HUES48 (cell line): ENCODE measurements at regions not wholly inside any gene's neighbourhood (a gene's known extent, or its start where the extent isn't known, plus 50 kb on each side); places are given as distances from the start of the nearest gene placed in this dataset.

Experiments used
- H3K27ac ChIP-seq: one replicate; pipeline ENCODE4 v1.7.0; 2013; ENCODE audit warnings: low read depth, low read length, inconsistent platforms
- H3K27me3 ChIP-seq: 2 replicates; pipeline ENCODE4 v1.6.1; 2013; ENCODE audit warnings: mild to moderate bottlenecking, low read length; ENCODE audit not compliant: control insufficient read depth, insufficient read depth
- H3K36me3 ChIP-seq: 2 replicates; pipeline ENCODE4 v1.6.1; 2013; ENCODE audit warnings: low read length; ENCODE audit not compliant: control insufficient read depth, insufficient read depth
- H3K4me1 ChIP-seq: 2 replicates; pipeline ENCODE4 v1.6.1; 2013; ENCODE audit warnings: mild to moderate bottlenecking, low read length; ENCODE audit not compliant: control insufficient read depth, insufficient read depth
- H3K4me3 ChIP-seq: 2 replicates; pipeline ENCODE4 v1.5.1; 2013; ENCODE audit warnings: mild to moderate bottlenecking, low read depth, low read length
- H3K9ac ChIP-seq: 2 replicates; pipeline ENCODE4 v1.6.1; 2013; ENCODE audit warnings: mild to moderate bottlenecking, low read depth, low read length, moderate library complexity
- H3K9me3 ChIP-seq: 2 replicates; pipeline ENCODE4 v1.6.1; 2013; ENCODE audit warnings: low read length; ENCODE audit not compliant: control insufficient read depth, insufficient read depth

DNA sequence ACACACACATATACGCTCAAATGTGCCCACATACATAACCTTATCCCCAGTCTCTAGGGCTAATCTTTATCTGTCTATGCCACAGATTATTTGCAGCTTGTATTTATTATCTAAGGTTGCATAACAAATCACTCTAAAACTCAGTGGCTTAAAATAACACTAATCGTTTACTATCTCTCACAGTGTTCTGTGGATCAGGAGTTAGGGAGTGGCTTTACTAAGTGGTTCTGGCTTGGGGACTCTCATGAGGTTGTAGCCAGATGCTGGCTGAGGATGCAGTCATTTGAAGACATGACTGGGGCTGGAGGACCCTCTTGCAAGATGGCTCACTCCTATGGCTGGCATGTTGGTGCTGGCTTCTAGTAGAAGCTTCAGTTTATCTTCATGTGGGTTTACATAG is 68.5 kb upstream of the LNX1 start:
- Histone ChIP-seq H3K27ac (no peak overlapping the region), H3K36me3 (no peaks in the 10 kb centered on the region), H3K9me3 (no peaks in the 10 kb centered on the region), H3K4me1 (no peaks in the 10 kb centered on the region), H3K27me3 (no peaks in the 10 kb centered on the region), H3K9ac (no peak overlapping the region), H3K4me3 (no peak overlapping the region)

DNA sequence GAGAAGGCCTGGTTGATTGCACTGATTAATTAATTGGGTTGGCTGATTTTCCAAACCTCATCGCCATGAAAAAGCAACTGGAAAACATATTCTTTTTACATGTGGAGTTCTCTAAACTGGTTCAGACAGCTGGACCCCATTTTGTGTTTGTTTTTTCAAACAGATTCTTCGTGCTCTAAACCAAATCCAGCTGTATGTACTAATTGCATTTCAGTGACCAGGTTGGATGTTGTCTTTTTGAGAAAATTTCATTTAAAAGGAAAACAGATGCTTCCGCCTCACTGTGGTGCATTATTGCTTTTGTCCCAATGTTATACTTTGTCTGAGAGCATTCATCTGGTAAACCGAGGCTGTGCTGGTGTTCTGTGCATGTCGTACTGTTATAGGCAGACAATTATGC is 67.8 kb upstream of the LNX1 start:
- Histone ChIP-seq H3K4me3 (no peak overlapping the region), H3K27ac (no peak overlapping the region), H3K27me3 (no peaks in the 10 kb centered on the region), H3K9ac (no peak overlapping the region), H3K4me1 (no peaks in the 10 kb centered on the region), H3K36me3 (no peaks in the 10 kb centered on the region), H3K9me3 (no peaks in the 10 kb centered on the region)

DNA sequence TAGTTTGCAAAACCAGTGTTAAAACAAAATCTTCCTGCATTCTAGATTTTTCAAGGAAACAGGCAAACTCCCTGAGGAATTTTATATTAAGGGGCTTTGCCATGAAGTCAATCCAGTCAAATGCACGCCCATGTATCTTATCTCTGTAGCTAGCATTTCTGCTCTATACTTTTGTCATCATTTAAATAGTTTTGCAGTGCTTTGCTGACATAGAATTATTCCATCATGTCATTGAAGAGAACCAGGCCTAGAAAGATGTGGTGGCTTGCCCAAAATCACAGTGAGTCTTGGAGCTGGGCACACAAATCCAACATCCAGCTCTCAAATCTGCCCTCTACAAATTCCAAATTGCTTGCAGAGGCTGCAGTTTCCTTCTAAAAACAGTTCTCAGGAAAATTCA is 66.7 kb upstream of the LNX1 start:
- no peak overlapping the region for H3K9ac ChIP-seq
- no peak overlapping the region for H3K27ac ChIP-seq
- H3K9me3 ChIP-seq = no peaks in the 10 kb centered on the region
- no peaks in the 10 kb centered on the region for H3K4me1 ChIP-seq
- H3K36me3 ChIP-seq = no peaks in the 10 kb centered on the region
- no peak overlapping the region for H3K4me3 ChIP-seq
- no peaks in the 10 kb centered on the region for H3K27me3 ChIP-seq

DNA sequence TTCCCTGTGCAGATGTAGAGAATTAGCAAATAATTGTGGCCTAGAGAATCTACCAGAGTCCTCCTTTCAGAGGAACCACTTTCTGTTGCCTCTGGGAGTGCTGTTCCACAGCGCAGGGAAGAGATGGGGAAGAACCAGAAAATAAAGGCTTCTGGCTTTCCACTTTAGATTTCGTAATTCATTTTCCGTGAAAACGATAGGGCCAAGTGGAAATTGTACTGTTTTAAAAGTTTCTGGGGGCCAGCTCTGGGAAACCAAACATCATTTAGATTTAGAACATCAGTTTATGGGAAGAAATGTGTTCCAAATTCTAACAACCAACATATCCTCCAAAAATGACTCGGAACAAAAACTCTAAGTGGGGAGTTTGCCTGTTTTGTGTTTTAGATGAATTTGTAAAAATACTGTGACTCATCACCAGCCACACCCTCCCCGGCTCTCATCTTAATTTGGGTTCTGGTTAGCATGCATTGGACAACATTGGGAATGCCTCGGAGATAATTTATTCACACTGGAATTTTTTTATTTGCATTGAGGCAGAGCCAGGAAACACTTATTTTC is 65.2 kb upstream of the LNX1 start:
- no peaks in the 10 kb centered on the region for H3K4me1 ChIP-seq
- no peak overlapping the region for H3K4me3 ChIP-seq
- no peaks in the 10 kb centered on the region for H3K9me3 ChIP-seq
- no peaks in the 10 kb centered on the region for H3K36me3 ChIP-seq
- no peak overlapping the region for H3K27ac ChIP-seq
- no peaks in the 10 kb centered on the region for H3K27me3 ChIP-seq
- no peak overlapping the region for H3K9ac ChIP-seq

DNA sequence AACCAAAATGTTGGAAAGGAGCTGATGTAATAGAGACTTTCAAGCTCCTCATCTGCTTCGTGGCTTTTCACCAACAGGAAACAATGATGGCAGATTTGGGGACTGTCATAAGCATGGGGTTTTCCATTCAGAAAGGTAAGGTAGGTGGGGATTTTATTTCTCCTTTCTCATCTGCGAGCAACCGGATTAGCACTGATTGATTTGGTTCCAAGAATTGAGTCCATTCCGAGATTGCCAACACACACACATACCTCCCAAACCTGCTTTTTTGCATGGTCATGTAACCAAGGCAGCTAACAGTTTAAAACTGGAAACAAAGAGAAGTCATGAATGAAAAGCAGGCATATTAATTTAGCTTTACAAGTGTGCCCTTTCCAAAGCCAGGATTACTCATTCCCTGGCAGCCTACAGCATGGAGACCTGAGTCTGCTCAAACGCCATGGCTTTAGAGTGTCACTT is 63.0 kb upstream of the LNX1 start:
- no peak overlapping the region for H3K27ac ChIP-seq
- H3K36me3 ChIP-seq = no peaks in the 10 kb centered on the region
- no peaks in the 10 kb centered on the region for H3K27me3 ChIP-seq
- H3K9me3 ChIP-seq = no peaks in the 10 kb centered on the region
- no peak overlapping the region for H3K4me3 ChIP-seq
- no peaks in the 10 kb centered on the region for H3K4me1 ChIP-seq
- H3K9ac ChIP-seq = no peak overlapping the region

DNA sequence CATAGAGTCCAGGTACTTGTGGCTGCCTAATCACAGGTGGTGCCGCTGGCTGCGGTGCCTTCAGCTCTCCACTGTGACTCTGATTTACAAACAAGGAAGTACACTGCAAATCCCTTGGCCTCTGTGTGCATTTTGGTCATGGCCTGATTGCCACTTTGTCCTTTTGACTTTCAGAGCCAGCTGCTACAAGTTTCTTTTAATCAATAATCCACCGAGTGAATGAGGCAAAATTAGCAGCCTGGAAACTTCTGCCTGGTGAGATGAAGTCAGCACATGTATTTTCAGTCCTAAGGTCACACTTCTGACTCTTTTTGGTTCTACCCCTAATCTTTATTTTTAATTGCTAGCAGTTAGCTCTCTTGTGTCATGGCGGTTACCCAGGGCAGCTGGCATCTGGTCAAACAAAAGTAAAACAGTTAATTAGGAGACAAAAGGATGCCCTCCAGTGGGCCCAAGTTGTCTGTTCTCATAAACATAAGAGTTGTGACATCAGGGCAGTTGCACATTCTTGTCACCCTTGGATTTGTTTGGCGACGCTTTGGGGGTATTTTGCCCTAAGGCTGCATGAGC is 62.3 kb upstream of the LNX1 start:
- Histone ChIP-seq H3K27me3 (no peaks in the 10 kb centered on the region), H3K9me3 (no peaks in the 10 kb centered on the region), H3K4me3 (no peak overlapping the region), H3K4me1 (no peaks in the 10 kb centered on the region), H3K9ac (no peak overlapping the region), H3K27ac (no peak overlapping the region), H3K36me3 (no peaks in the 10 kb centered on the region)

DNA sequence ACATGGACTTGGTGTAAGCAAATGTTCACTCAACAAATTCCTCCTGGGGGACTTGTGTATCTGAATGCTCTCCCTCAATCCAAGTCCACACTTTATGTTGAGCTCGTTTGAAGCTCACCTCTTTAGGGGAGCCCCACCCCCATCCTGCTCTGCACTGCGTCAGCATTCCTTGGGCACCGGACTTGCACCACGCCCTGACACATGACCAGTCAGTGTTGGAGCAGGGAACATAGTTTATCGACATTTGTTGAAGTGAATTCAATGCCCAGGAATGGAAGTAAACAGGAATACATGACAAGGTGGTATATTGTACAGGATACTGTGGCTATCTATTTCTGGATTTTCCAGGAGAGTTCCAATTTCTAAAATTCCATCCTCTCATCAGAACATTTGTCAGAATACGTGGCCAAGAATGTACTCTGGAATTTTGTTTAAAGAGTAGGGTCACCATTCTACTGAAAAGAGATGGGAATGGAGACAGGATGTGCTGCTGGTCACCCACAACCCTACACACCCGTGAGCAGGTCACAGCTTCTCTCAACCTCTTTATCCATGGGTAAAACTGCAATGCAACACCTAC is 60.0 kb upstream of the LNX1 start:
- H3K9ac ChIP-seq = no peak overlapping the region
- no peaks in the 10 kb centered on the region for H3K27me3 ChIP-seq
- no peaks in the 10 kb centered on the region for H3K4me1 ChIP-seq
- H3K4me3 ChIP-seq = no peak overlapping the region
- H3K9me3 ChIP-seq = no peaks in the 10 kb centered on the region
- H3K27ac ChIP-seq = no peak overlapping the region
- H3K36me3 ChIP-seq = no peaks in the 10 kb centered on the region

DNA sequence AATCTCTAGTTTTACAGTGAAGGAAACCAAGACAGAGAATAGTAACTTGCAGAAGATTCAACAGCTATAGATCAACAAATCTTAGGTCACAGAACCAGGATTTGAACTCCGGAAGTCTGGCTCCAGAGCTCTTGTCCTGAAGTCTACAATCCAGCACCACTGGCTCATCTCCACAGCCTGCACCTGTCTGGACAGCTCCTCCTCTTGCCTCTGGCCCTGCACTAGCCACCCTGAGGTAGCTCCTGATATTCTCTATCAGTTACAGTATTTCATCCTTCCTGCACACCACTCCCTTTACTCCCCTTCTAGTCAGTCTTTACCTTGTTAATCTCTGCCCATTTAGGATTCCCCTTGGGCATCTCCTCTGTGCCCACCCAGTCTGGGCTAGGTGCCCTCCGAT is 58.1 kb upstream of the LNX1 start:
- H3K9me3 ChIP-seq = no peaks in the 10 kb centered on the region
- H3K9ac ChIP-seq = no peak overlapping the region
- H3K4me1 ChIP-seq = no peaks in the 10 kb centered on the region
- H3K4me3 ChIP-seq = no peak overlapping the region
- no peaks in the 10 kb centered on the region for H3K27me3 ChIP-seq
- H3K27ac ChIP-seq = no peak overlapping the region
- H3K36me3 ChIP-seq = no peaks in the 10 kb centered on the region

DNA sequence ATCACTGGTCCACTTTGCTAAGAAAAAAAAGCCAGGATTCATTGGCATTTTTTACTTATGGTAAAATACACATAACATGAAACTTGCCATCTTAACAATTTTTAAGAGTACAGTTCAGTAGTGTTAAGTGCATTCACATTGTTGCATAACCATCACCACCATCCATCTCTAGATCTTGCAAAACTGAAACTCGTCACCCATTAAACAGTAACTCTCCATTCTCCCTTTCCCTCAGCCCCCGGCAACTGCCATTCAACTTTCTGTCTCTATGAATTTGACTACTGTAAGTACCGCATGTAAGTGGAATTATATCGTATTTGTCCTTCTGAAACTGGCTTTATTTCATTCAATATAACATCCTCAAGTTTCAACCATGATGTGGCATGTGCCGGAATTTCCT is 56.3 kb upstream of the LNX1 start:
- Histone ChIP-seq H3K36me3 (no peaks in the 10 kb centered on the region), H3K27me3 (no peaks in the 10 kb centered on the region), H3K27ac (no peak overlapping the region), H3K9ac (no peak overlapping the region), H3K4me1 (no peaks in the 10 kb centered on the region), H3K4me3 (no peak overlapping the region), H3K9me3 (no peaks in the 10 kb centered on the region)

DNA sequence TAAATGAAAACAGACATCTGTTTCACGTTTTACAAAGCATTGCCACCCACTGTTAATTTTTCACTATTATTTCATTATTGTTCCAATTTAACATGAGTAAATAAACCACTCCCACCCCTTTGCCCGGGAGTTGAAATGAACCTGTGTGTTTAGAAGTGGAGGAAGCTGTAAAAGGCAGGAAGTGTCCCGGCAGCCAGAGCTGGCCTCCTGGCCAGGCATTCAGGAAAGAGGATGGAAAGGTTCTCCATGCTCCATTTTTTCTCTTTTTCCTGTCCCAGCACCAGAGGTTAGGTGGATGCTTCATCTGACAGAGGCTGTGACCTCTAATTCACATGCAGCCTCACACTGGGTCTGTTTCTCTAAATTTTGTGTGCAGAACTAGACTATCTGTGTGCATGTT is 55.5 kb upstream of the LNX1 start:
- no peak overlapping the region for H3K27ac ChIP-seq
- H3K9ac ChIP-seq = no peak overlapping the region
- H3K36me3 ChIP-seq = no peaks in the 10 kb centered on the region
- no peaks in the 10 kb centered on the region for H3K9me3 ChIP-seq
- no peak overlapping the region for H3K4me3 ChIP-seq
- no peaks in the 10 kb centered on the region for H3K27me3 ChIP-seq
- H3K4me1 ChIP-seq = no peaks in the 10 kb centered on the region

DNA sequence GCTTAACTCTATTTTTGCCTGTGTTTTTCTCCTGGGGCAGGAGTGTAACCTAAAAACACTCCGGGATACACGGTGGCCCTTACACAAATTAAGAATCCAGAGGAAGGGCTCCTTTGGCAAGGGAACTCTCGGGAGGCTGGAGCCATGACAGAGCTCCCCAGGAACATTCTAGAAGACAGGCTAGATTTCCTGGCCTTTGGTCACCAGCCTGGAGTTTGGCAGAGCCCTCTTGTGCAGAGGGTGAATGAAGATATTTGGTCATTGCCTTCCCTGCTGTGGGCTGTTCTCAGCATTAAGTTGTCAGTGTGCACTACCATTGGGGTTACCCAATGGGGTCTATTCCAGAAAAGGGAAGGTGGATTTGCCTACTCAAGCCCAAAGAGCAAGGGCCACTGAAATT is 53.8 kb upstream of the LNX1 start:
- H3K9ac ChIP-seq = no peak overlapping the region
- H3K4me1 ChIP-seq = 0 out of 2 replicates have a peak, but pooled peaks cover 6% of the 10 kb centered on the region
- H3K27ac ChIP-seq = no peak overlapping the region
- H3K9me3 ChIP-seq = no peaks in the 10 kb centered on the region
- H3K36me3 ChIP-seq = no peaks in the 10 kb centered on the region
- H3K4me3 ChIP-seq = no peak overlapping the region
- no peaks in the 10 kb centered on the region for H3K27me3 ChIP-seq
